ENCODE measurements at regions not wholly inside any gene's neighbourhood (a gene's known extent, or its start where the extent isn't known, plus 50 kb on each side); places are given as distances from the start of the nearest gene placed in this dataset.

DNA sequence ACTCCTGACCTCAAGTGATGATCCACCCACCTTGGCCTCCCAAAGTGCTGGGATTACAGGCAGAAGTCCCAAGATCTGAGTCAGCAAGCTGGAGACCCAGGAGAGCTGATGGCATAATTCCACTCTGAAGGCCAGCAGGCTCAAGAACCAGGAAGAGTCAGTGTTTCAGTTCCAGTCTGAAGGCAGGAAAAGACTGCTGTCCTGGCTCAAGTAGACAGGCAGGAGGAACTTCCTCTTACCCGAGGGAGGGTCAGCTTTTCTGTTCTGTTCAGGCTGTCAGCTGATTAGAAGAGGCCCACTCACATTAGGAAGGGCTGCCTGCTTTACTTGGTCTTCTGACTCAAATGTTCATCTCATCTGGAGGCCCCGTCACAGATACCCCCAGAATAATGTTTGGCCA, 206.0 kb upstream of the MYL2 start:
- Histone ChIP-seq H3K9me2 (ENCODE audit: insufficient read depth) (no peaks in the 10 kb centered on the region), H3K4me1 (ENCODE audit: insufficient read depth) (peaks cover 15% of the 10 kb centered on the region), H3F3A (replicated peaks; ENCODE audit: low read depth) (no peaks in the 10 kb centered on the region), H3K4me3 (no peak overlapping the region), H3K36me3 (ENCODE audit: insufficient read depth) (no peaks in the 10 kb centered on the region), H2AFZ (no peak overlapping the region), H3K27me3 (ENCODE audit: insufficient read depth) (no peaks in the 10 kb centered on the region), H3K4me2 (no peak overlapping the region), H3K79me2 (replicated peaks; ENCODE audit: insufficient read depth) (no peaks in the 10 kb centered on the region), H4K20me1 (replicated peaks; ENCODE audit: insufficient read depth) (no peaks in the 10 kb centered on the region; the same call in 1 of the 2 replicates), H3K27ac (ENCODE audit: low read depth) (no peak overlapping the region)
- Mint-ChIP-seq H3K4me3 (no peak overlapping the region), H3K9me3 (peaks cover 8% of the 10 kb centered on the region), H3K27ac (no peak overlapping the region), H3K36me3 (ENCODE audit: low read depth) (peaks cover 7% of the 10 kb centered on the region), H3K27me3 (ENCODE audit: insufficient read depth, low read depth, poor library complexity) (peaks cover 1% of the 10 kb centered on the region), H3K4me1 (peaks cover 14% of the 10 kb centered on the region)
- TF ChIP-seq JUNB (IDR thresholded peaks at IDR 0.05; ENCODE audit: unreplicated experiment) (no peak), EZH2phosphoT487 (IDR thresholded peaks at IDR 0.05; ENCODE audit: unreplicated experiment) (no peak), POLR2AphosphoS5 (IDR thresholded peaks at IDR 0.05; ENCODE audit: low read depth) (no peak), ZNF114 (CRISPR knock-in tag; IDR thresholded peaks at IDR 0.05) (no peak), STAT1 (IDR thresholded peaks at IDR 0.05; ENCODE audit: unreplicated experiment) (no peak), ZNF331 (CRISPR knock-in tag; IDR thresholded peaks at IDR 0.05; ENCODE audit: low read depth) (no peak)
- TF ChIP-seq, protein P1, sequence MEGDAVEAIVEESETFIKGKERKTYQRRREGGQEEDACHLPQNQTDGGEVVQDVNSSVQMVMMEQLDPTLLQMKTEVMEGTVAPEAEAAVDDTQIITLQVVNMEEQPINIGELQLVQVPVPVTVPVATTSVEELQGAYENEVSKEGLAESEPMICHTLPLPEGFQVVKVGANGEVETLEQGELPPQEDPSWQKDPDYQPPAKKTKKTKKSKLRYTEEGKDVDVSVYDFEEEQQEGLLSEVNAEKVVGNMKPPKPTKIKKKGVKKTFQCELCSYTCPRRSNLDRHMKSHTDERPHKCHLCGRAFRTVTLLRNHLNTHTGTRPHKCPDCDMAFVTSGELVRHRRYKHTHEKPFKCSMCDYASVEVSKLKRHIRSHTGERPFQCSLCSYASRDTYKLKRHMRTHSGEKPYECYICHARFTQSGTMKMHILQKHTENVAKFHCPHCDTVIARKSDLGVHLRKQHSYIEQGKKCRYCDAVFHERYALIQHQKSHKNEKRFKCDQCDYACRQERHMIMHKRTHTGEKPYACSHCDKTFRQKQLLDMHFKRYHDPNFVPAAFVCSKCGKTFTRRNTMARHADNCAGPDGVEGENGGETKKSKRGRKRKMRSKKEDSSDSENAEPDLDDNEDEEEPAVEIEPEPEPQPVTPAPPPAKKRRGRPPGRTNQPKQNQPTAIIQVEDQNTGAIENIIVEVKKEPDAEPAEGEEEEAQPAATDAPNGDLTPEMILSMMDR (conservative IDR thresholded peaks at IDR 0.05; ENCODE audit: low read depth in 2 of 2): no peak
- TF ChIP-seq, protein P2, sequence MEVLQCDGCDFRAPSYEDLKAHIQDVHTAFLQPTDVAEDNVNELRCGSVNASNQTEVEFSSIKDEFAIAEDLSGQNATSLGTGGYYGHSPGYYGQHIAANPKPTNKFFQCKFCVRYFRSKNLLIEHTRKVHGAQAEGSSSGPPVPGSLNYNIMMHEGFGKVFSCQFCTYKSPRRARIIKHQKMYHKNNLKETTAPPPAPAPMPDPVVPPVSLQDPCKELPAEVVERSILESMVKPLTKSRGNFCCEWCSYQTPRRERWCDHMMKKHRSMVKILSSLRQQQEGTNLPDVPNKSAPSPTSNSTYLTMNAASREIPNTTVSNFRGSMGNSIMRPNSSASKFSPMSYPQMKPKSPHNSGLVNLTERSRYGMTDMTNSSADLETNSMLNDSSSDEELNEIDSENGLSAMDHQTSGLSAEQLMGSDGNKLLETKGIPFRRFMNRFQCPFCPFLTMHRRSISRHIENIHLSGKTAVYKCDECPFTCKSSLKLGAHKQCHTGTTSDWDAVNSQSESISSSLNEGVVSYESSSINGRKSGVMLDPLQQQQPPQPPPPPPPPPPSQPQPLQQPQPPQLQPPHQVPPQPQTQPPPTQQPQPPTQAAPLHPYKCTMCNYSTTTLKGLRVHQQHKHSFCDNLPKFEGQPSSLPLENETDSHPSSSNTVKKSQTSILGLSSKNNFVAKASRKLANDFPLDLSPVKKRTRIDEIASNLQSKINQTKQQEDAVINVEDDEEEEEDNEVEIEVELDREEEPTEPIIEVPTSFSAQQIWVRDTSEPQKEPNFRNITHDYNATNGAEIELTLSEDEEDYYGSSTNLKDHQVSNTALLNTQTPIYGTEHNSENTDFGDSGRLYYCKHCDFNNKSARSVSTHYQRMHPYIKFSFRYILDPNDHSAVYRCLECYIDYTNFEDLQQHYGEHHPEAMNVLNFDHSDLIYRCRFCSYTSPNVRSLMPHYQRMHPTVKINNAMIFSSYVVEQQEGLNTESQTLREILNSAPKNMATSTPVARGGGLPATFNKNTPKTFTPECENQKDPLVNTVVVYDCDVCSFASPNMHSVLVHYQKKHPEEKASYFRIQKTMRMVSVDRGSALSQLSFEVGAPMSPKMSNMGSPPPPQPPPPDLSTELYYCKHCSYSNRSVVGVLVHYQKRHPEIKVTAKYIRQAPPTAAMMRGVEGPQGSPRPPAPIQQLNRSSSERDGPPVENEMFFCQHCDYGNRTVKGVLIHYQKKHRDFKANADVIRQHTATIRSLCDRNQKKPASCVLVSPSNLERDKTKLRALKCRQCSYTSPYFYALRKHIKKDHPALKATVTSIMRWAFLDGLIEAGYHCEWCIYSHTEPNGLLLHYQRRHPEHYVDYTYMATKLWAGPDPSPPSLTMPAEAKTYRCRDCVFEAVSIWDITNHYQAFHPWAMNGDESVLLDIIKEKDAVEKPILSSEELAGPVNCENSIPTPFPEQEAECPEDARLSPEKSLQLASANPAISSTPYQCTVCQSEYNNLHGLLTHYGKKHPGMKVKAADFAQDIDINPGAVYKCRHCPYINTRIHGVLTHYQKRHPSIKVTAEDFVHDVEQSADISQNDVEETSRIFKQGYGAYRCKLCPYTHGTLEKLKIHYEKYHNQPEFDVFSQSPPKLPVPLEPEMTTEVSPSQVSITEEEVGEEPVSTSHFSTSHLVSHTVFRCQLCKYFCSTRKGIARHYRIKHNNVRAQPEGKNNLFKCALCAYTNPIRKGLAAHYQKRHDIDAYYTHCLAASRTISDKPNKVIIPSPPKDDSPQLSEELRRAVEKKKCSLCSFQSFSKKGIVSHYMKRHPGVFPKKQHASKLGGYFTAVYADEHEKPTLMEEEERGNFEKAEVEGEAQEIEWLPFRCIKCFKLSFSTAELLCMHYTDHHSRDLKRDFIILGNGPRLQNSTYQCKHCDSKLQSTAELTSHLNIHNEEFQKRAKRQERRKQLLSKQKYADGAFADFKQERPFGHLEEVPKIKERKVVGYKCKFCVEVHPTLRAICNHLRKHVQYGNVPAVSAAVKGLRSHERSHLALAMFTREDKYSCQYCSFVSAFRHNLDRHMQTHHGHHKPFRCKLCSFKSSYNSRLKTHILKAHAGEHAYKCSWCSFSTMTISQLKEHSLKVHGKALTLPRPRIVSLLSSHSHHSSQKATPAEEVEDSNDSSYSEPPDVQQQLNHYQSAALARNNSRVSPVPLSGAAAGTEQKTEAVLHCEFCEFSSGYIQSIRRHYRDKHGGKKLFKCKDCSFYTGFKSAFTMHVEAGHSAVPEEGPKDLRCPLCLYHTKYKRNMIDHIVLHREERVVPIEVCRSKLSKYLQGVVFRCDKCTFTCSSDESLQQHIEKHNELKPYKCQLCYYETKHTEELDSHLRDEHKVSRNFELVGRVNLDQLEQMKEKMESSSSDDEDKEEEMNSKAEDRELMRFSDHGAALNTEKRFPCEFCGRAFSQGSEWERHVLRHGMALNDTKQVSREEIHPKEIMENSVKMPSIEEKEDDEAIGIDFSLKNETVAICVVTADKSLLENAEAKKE (CRISPR knock-in tag; IDR thresholded peaks at IDR 0.05): no peak
- TF ChIP-seq, protein P3, sequence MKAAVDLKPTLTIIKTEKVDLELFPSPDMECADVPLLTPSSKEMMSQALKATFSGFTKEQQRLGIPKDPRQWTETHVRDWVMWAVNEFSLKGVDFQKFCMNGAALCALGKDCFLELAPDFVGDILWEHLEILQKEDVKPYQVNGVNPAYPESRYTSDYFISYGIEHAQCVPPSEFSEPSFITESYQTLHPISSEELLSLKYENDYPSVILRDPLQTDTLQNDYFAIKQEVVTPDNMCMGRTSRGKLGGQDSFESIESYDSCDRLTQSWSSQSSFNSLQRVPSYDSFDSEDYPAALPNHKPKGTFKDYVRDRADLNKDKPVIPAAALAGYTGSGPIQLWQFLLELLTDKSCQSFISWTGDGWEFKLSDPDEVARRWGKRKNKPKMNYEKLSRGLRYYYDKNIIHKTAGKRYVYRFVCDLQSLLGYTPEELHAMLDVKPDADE (IDR thresholded peaks at IDR 0.05): no peak
- ATAC-seq (no peak), DNase-seq (ENCODE audit: low spot score) (no peak)
